ENCODE measurements at regions not wholly inside any gene's neighbourhood (a gene's known extent, or its start where the extent isn't known, plus 50 kb on each side); places are given as distances from the start of the nearest gene placed in this dataset.

- H3K4me2 ChIP-seq (ENCODE audit: low read depth, low read length, poor library complexity, severe bottlenecking) = no peak overlapping the region
- H3K4me1 ChIP-seq (ENCODE audit: insufficient read depth, low read length, poor library complexity, severe bottlenecking) = peaks cover 11% of the 10 kb centered on the region
- no peaks in the 10 kb centered on the region for H4K20me1 ChIP-seq (ENCODE audit: insufficient read depth, low read length, poor library complexity, severe bottlenecking)
- H3K27me3 ChIP-seq (ENCODE audit: insufficient read depth, low read length, poor library complexity, severe bottlenecking) = no peaks in the 10 kb centered on the region
- H3F3A ChIP-seq (ENCODE audit: low read depth) = no peaks in the 10 kb centered on the region
- no peaks in the 10 kb centered on the region for H3K9me3 ChIP-seq (ENCODE audit: insufficient read depth, low read depth, low read length)
- no peaks in the 10 kb centered on the region for H3K79me2 ChIP-seq (ENCODE audit: insufficient read depth, low read length)
- no peak overlapping the region for H3K4me3 ChIP-seq (ENCODE audit: low read length, poor library complexity, severe bottlenecking)
- no peak overlapping the region for H3K9ac ChIP-seq (ENCODE audit: low read depth, low read length, poor library complexity, severe bottlenecking)
- TF ChIP-seq EZH2phosphoT487 (IDR thresholded peaks at IDR 0.05; ENCODE audit: borderline replicate concordance) (no peak), CTCF (conservative IDR thresholded peaks at IDR 0.05; ENCODE audit: low read length) (no peak)
- no peaks in the 10 kb centered on the region for H3K9me2 ChIP-seq (replicated peaks; ENCODE audit: low read depth, low read length)
- H3K36me3 ChIP-seq (ENCODE audit: insufficient read depth, low read length) = no peaks in the 10 kb centered on the region
- H2AFZ ChIP-seq (ENCODE audit: low read length) = no peak overlapping the region
These were observed 82.2 kb downstream of the ZNF330 start for GRCh38 chr4:141302924-141303323.

GRCh38 chr4:141304346-141304745 is 83.7 kb downstream of the ZNF330 start:
- H3K4me3 ChIP-seq (ENCODE audit: low read length, poor library complexity, severe bottlenecking) = no peak overlapping the region
- no peak for TF ChIP-seq EZH2phosphoT487 (IDR thresholded peaks at IDR 0.05; ENCODE audit: borderline replicate concordance)
- no peaks in the 10 kb centered on the region for H3K79me2 ChIP-seq (ENCODE audit: insufficient read depth, low read length)
- H2AFZ ChIP-seq (ENCODE audit: low read length) = no peak overlapping the region
- H3K36me3 ChIP-seq (ENCODE audit: insufficient read depth, low read length) = no peaks in the 10 kb centered on the region
- peaks cover 7% of the 10 kb centered on the region for H3K27me3 ChIP-seq (ENCODE audit: insufficient read depth, low read length, poor library complexity, severe bottlenecking)
- H3K9me3 ChIP-seq (ENCODE audit: insufficient read depth, low read depth, low read length) = no peaks in the 10 kb centered on the region
- H3K9me2 ChIP-seq (replicated peaks; ENCODE audit: low read depth, low read length) = no peaks in the 10 kb centered on the region
- no peak overlapping the region for H3K9ac ChIP-seq (ENCODE audit: low read depth, low read length, poor library complexity, severe bottlenecking)
- no peaks in the 10 kb centered on the region for H4K20me1 ChIP-seq (ENCODE audit: insufficient read depth, low read length, poor library complexity, severe bottlenecking)
- H3K4me1 ChIP-seq (ENCODE audit: insufficient read depth, low read length, poor library complexity, severe bottlenecking) = peaks cover 13% of the 10 kb centered on the region
- H3F3A ChIP-seq (ENCODE audit: low read depth) = no peaks in the 10 kb centered on the region
- H3K4me2 ChIP-seq (ENCODE audit: low read depth, low read length, poor library complexity, severe bottlenecking) = no peak overlapping the region

DNA sequence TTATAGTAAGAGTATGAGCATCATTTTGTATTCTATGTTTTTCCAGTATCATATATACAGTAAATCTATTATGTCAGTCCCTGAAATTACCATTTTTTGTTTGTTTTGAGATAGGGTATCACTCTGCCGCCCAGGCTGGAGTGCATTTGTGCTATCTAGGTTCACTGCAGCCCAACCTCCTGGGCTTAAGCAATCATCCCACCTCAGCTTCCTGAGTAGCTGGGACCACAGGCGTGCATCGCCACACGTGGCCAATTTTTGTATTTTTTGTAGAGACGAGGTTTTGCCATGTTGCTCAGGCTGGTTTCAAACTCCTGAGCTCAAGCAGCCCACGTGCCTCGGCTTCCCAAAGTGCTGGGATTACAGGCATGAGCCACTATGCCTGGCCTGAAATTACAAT is 85.6 kb downstream of the ZNF330 start:
- Histone ChIP-seq H3K4me1 (ENCODE audit: insufficient read depth, low read length, poor library complexity, severe bottlenecking) (peaks cover 13% of the 10 kb centered on the region), H3K4me2 (ENCODE audit: low read depth, low read length, poor library complexity, severe bottlenecking) (no peak overlapping the region), H3K4me3 (ENCODE audit: low read length, poor library complexity, severe bottlenecking) (no peak overlapping the region), H3K27me3 (ENCODE audit: insufficient read depth, low read length, poor library complexity, severe bottlenecking) (peaks cover 9% of the 10 kb centered on the region), H3K9me3 (ENCODE audit: insufficient read depth, low read depth, low read length) (no peaks in the 10 kb centered on the region), H3K79me2 (ENCODE audit: insufficient read depth, low read length) (no peaks in the 10 kb centered on the region), H3F3A (ENCODE audit: low read depth) (no peaks in the 10 kb centered on the region), H3K36me3 (ENCODE audit: insufficient read depth, low read length) (no peaks in the 10 kb centered on the region), H2AFZ (ENCODE audit: low read length) (no peak overlapping the region), H4K20me1 (ENCODE audit: insufficient read depth, low read length, poor library complexity, severe bottlenecking) (no peaks in the 10 kb centered on the region), H3K9me2 (replicated peaks; ENCODE audit: low read depth, low read length) (no peaks in the 10 kb centered on the region), H3K9ac (ENCODE audit: low read depth, low read length, poor library complexity, severe bottlenecking) (no peak overlapping the region)
- TF ChIP-seq CTCF (conservative IDR thresholded peaks at IDR 0.05; ENCODE audit: low read length) (no peak), EZH2phosphoT487 (IDR thresholded peaks at IDR 0.05; ENCODE audit: borderline replicate concordance) (no peak)

- Histone ChIP-seq H3K36me3 (ENCODE audit: insufficient read depth, low read length) (no peaks in the 10 kb centered on the region), H3K4me1 (ENCODE audit: insufficient read depth, low read length, poor library complexity, severe bottlenecking) (peaks cover 13% of the 10 kb centered on the region), H3K9me3 (ENCODE audit: insufficient read depth, low read depth, low read length) (no peaks in the 10 kb centered on the region), H3F3A (ENCODE audit: low read depth) (no peaks in the 10 kb centered on the region), H3K27me3 (ENCODE audit: insufficient read depth, low read length, poor library complexity, severe bottlenecking) (peaks cover 14% of the 10 kb centered on the region), H2AFZ (ENCODE audit: low read length) (no peak overlapping the region), H3K4me2 (ENCODE audit: low read depth, low read length, poor library complexity, severe bottlenecking) (no peak overlapping the region), H3K4me3 (ENCODE audit: low read length, poor library complexity, severe bottlenecking) (no peak overlapping the region), H3K79me2 (ENCODE audit: insufficient read depth, low read length) (no peaks in the 10 kb centered on the region), H3K9me2 (replicated peaks; ENCODE audit: low read depth, low read length) (no peaks in the 10 kb centered on the region), H4K20me1 (ENCODE audit: insufficient read depth, low read length, poor library complexity, severe bottlenecking) (no peaks in the 10 kb centered on the region), H3K9ac (ENCODE audit: low read depth, low read length, poor library complexity, severe bottlenecking) (no peak overlapping the region)
- TF ChIP-seq CTCF (conservative IDR thresholded peaks at IDR 0.05; ENCODE audit: low read length) (peak; percentile 71), EZH2phosphoT487 (IDR thresholded peaks at IDR 0.05; ENCODE audit: borderline replicate concordance) (no peak)
These were observed 86.6 kb downstream of the ZNF330 start for GRCh38 chr4:141307241-141307689.

All from Loucy (cell line).